ENCODE measurements at regions not wholly inside any gene's neighbourhood (a gene's known extent, or its start where the extent isn't known, plus 50 kb on each side); places are given as distances from the start of the nearest gene placed in this dataset.

- no peak for TF ChIP-seq YY1 (IDR thresholded peaks at IDR 0.05; ENCODE audit: insufficient read depth, insufficient read length)
- no peak for TF ChIP-seq ZNF274 (IDR thresholded peaks at IDR 0.05; ENCODE audit: low read depth, low read length)
Observed at GRCh38 chr13:61777899-61778298, 362.2 kb upstream of the PCDH20 start.
